D721Med (cell line): ENCODE measurements at regions not wholly inside any gene's neighbourhood (a gene's known extent, or its start where the extent isn't known, plus 50 kb on each side); places are given as distances from the start of the nearest gene placed in this dataset.
A peak's percentile ranks its signal among the peaks of the same experiment; 100 is the strongest.
"Not testable (repeated sequence)": the region's sequence is repeated elsewhere in the genome, so short reads cannot be mapped to it uniquely, and the experiment has no call there.

Experiments
- DNase-seq: peaks from one replicate; pipeline ENCODE4 v3.0.0; 2011; ENCODE audit warnings: low spot score; ENCODE audit not compliant: insufficient read length
- FAIRE-seq: peaks from 2 replicates; lab custom pipeline; 2011; peaks lifted over from hg19 to GRCh38; lab: Jason Lieb, UNC
- CTCF ChIP-seq: IDR thresholded peaks from 2 replicates; pipeline ENCODE4 v1.5.1; 2012; ENCODE audit warnings: mild to moderate bottlenecking, control low read depth; ENCODE audit not compliant: insufficient read depth; ENCODE audit errors: missing control alignments

GRCh38 chr14:26286081-26286912 lies 311.5 kb downstream of the NOVA1 start:
- FAIRE-seq (no peak), DNase-seq (no peak)

GRCh38 chr14:26282578-26282977 lies 315.3 kb downstream of the NOVA1 start:
- DNase-seq (no peak), FAIRE-seq (no peak)
- no peak for TF ChIP-seq CTCF

More at GRCh38 chr14:26286081-26286912, 311.5 kb downstream of the NOVA1 start:
- no peak for TF ChIP-seq CTCF

GRCh38 chr14:26282011-26282410 lies 315.8 kb downstream of the NOVA1 start:
- not testable (repeated sequence) for DNase-seq

GRCh38 chr14:26281280-26281998 lies 316.4 kb downstream of the NOVA1 start:
- FAIRE-seq (no peak), DNase-seq (no peak)
- TF ChIP-seq CTCF, result no peak

More at GRCh38 chr14:26282011-26282410, 315.8 kb downstream of the NOVA1 start:
- FAIRE-seq, result not testable (repeated sequence)

- TF ChIP-seq CTCF, result peak; percentile 47
- FAIRE-seq, result no peak
- no peak for DNase-seq
Observed at GRCh38 chr14:26276757-26277156, 321.1 kb downstream of the NOVA1 start.

GRCh38 chr14:26265170-26265685 lies 332.6 kb downstream of the NOVA1 start:
- no peak for FAIRE-seq
- no peak for TF ChIP-seq CTCF
- no peak for DNase-seq

- no peak for DNase-seq
- TF ChIP-seq CTCF, result no peak
- no peak for FAIRE-seq
Observed at GRCh38 chr14:26261368-26262122, 336.3 kb downstream of the NOVA1 start.
